ENCODE measurements at regions not wholly inside any gene's neighbourhood (a gene's known extent, or its start where the extent isn't known, plus 50 kb on each side); places are given as distances from the start of the nearest gene placed in this dataset.

GRCh38 chr20:40540166-40540565 is 148.9 kb downstream of the MAFB start:
- Histone ChIP-seq H3K27me3 (ENCODE audit: control insufficient read depth in 2 of 2, insufficient read depth in 2 of 2, low read length in 2 of 2) (peaks cover 18 to 26% of the 10 kb centered on the region in 2 donors), H3K4me1 (ENCODE audit: control insufficient read depth in 1 of 2, insufficient read depth in 2 of 2, low read length in 2 of 2) (no peaks in the 10 kb centered on the region), H3K4me2 (replicated peaks; ENCODE audit: extremely low read depth, low read length, poor library complexity, severe bottlenecking) (no peak overlapping the region), H3K9me3 (replicated peaks in 1 of 2; ENCODE audit: control insufficient read depth in 1 of 2, insufficient read depth in 1 of 2, low read length in 2 of 2) (no peaks in the 10 kb centered on the region), H3K27ac (ENCODE audit: low read depth in 1 of 2, low read length in 2 of 2) (no peak overlapping the region), H2AFZ (ENCODE audit: insufficient read depth, low read depth, low read length, poor library complexity, severe bottlenecking) (no peak overlapping the region), H3K4me3 (replicated peaks in 1 of 3; ENCODE audit: low read depth in 2 of 3, low read length in 3 of 3) (no peak overlapping the region), H3K79me2 (ENCODE audit: insufficient read depth, low read length) (no peaks in the 10 kb centered on the region), H3K9ac (ENCODE audit: insufficient read depth, low read length, poor library complexity, severe bottlenecking) (no peak overlapping the region), H4K20me1 (ENCODE audit: insufficient read depth, low read length) (no peaks in the 10 kb centered on the region), H3K36me3 (replicated peaks in 1 of 2; ENCODE audit: control insufficient read depth in 1 of 2, insufficient read depth in 2 of 2, low read length in 2 of 2) (no peaks in the 10 kb centered on the region)
- H3K36me3 Mint-ChIP-seq: no peaks in the 10 kb centered on the region
- H3K4me1 Mint-ChIP-seq: peaks cover 2% of the 10 kb centered on the region
- no peak overlapping the region for H3K27ac Mint-ChIP-seq
- intact Hi-C loops (cut with micrococcal nuclease): no loop called here
- no peak for TF ChIP-seq CTCF (IDR thresholded peaks at IDR 0.05)
- no peaks in the 10 kb centered on the region for H3K9me3 Mint-ChIP-seq
- H3K4me3 Mint-ChIP-seq: peak overlapping the region in 1 of 2 donors; percentile 28
- DNase-seq: no peak
- H3K27me3 Mint-ChIP-seq (ENCODE audit: low read depth in 3 of 3): peaks cover 19 to 46% (median 20%) of the 10 kb centered on the region in 3 donors
- 83% methylated on average over 1 of the region's 2 CpGs for WGBS (ENCODE audit: insufficient coverage)

- Mint-ChIP-seq H3K4me1 (peaks cover 2% of the 10 kb centered on the region), H3K36me3 (no peaks in the 10 kb centered on the region), H3K4me3 (peak overlapping the region in 1 of 2 donors; percentile 10), H3K27me3 (ENCODE audit: low read depth in 3 of 3) (peaks cover 18 to 52% (median 21%) of the 10 kb centered on the region in 3 donors), H3K9me3 (peaks cover 0 to 6% (median 3%) of the 10 kb centered on the region in 7 donors), H3K27ac (no peak overlapping the region)
- Histone ChIP-seq H3K9me3 (replicated peaks in 1 of 2; ENCODE audit: control insufficient read depth in 1 of 2, insufficient read depth in 1 of 2, low read length in 2 of 2) (no peaks in the 10 kb centered on the region), H4K20me1 (ENCODE audit: insufficient read depth, low read length) (no peaks in the 10 kb centered on the region), H3K79me2 (ENCODE audit: insufficient read depth, low read length) (no peaks in the 10 kb centered on the region), H3K4me2 (replicated peaks; ENCODE audit: extremely low read depth, low read length, poor library complexity, severe bottlenecking) (no peak overlapping the region), H3K4me1 (ENCODE audit: control insufficient read depth in 1 of 2, insufficient read depth in 2 of 2, low read length in 2 of 2) (no peaks in the 10 kb centered on the region), H3K36me3 (replicated peaks in 1 of 2; ENCODE audit: control insufficient read depth in 1 of 2, insufficient read depth in 2 of 2, low read length in 2 of 2) (no peaks in the 10 kb centered on the region), H3K9ac (ENCODE audit: insufficient read depth, low read length, poor library complexity, severe bottlenecking) (no peak overlapping the region), H3K27me3 (ENCODE audit: control insufficient read depth in 2 of 2, insufficient read depth in 2 of 2, low read length in 2 of 2) (peaks cover 18 to 26% of the 10 kb centered on the region in 2 donors), H3K27ac (ENCODE audit: low read depth in 1 of 2, low read length in 2 of 2) (no peak overlapping the region), H3K4me3 (replicated peaks in 1 of 3; ENCODE audit: low read depth in 2 of 3, low read length in 3 of 3) (no peak overlapping the region), H2AFZ (ENCODE audit: insufficient read depth, low read depth, low read length, poor library complexity, severe bottlenecking) (no peak overlapping the region)
- WGBS (ENCODE audit: insufficient coverage): 100% methylated on average over 2 of the region's 3 CpGs
- intact Hi-C loops (cut with micrococcal nuclease): no loop called here
- DNase-seq: no peak
- TF ChIP-seq CTCF (IDR thresholded peaks at IDR 0.05): no peak
Observed at GRCh38 chr20:40538131-40538530, 150.9 kb downstream of the MAFB start.
